ENCODE measurements at regions not wholly inside any gene's neighbourhood (a gene's known extent, or its start where the extent isn't known, plus 50 kb on each side); places are given as distances from the start of the nearest gene placed in this dataset.

- no peaks in the 10 kb centered on the region for H4K20me1 ChIP-seq (ENCODE audit: insufficient read depth)
- no TSS peak for BruUV-seq (replicated peaks)
- no peak for DNase-seq (ENCODE audit: low read depth, low spot score)
- H3K4me1 ChIP-seq (ENCODE audit: control insufficient read depth in 1 of 2, insufficient read depth in 2 of 2, low read length in 2 of 2) = no peaks in the 10 kb centered on the region
- no peaks in the 10 kb centered on the region for H3K9me2 ChIP-seq (ENCODE audit: insufficient read depth)
- H3K4me3 ChIP-seq (replicated peaks in 1 of 2; ENCODE audit: low read depth in 1 of 2, low read length in 2 of 2) = no peak overlapping the region
- peaks cover 6 to 19% of the 10 kb centered on the region in 2 experiments; a peak in 2 of 4 replicates for H3K9me3 ChIP-seq (ENCODE audit: control insufficient read depth in 1 of 2, insufficient read depth in 1 of 2, low read depth in 1 of 2, low read length in 2 of 2)
- no peak overlapping the region for H3K27ac ChIP-seq (ENCODE audit: low read depth, low read length)
- TF ChIP-seq JUND (IDR thresholded peaks at IDR 0.05) (no peak), FOSL1 (IDR thresholded peaks at IDR 0.05; ENCODE audit: low read depth) (no peak), EZH2phosphoT487 (IDR thresholded peaks at IDR 0.05; ENCODE audit: borderline replicate concordance) (no peak), ZNF274 (IDR thresholded peaks at IDR 0.05; ENCODE audit: low read depth, low read length) (no peak), MAX (IDR thresholded peaks at IDR 0.05) (no peak), ATF3 (IDR thresholded peaks at IDR 0.05) (no peak), SIN3A (IDR thresholded peaks at IDR 0.05; ENCODE audit: low read depth) (no peak), ZBTB33 (IDR thresholded peaks at IDR 0.05; ENCODE audit: extremely low read depth, insufficient replicate concordance, low read length) (no peak), POLR2A (IDR thresholded peaks at IDR 0.05; ENCODE audit: borderline replicate concordance, extremely low read depth, insufficient read depth, insufficient read length) (no peak), CBX3 (IDR thresholded peaks at IDR 0.05; ENCODE audit: low read depth) (no peak), ELF1 (IDR thresholded peaks at IDR 0.05; ENCODE audit: borderline replicate concordance, low read depth) (no peak), POLR2AphosphoS5 (IDR thresholded peaks at IDR 0.05; ENCODE audit: low read depth, low read length) (no peak), RAD21 (IDR thresholded peaks at IDR 0.05; ENCODE audit: low read depth) (no peak), TCF7L2 (IDR thresholded peaks at IDR 0.05; ENCODE audit: borderline replicate concordance, extremely low read depth, insufficient read depth, insufficient read length) (no peak)
- no peaks in the 10 kb centered on the region for H3K79me2 ChIP-seq (ENCODE audit: insufficient read depth, low read length)
- intact Hi-C loops (cut with micrococcal nuclease) = no loop called here
- ATAC-seq = no peak
- no peak overlapping the region for H3K4me2 ChIP-seq (ENCODE audit: low read length)
- no peaks in the 10 kb centered on the region for H3K27me3 ChIP-seq (ENCODE audit: insufficient read depth, low read length)
- RAD21 ChIA-PET (ENCODE audit: low non-redundant PET in 1 of 2, low total read pairs in 2 of 2, uncharacterized antibody in 2 of 2, unreplicated experiment in 2 of 2) = no interaction called here
- POLR2A ChIA-PET = no interaction called here
- no peaks in the 10 kb centered on the region for H3K36me3 ChIP-seq (ENCODE audit: control insufficient read depth in 1 of 2, insufficient read depth in 2 of 2, low read length in 2 of 2)
- CTCF ChIA-PET = no interaction called here
- H3K9ac ChIP-seq (ENCODE audit: low read length) = no peak overlapping the region
- H2AFZ ChIP-seq (ENCODE audit: low read depth, low read length, poor library complexity, severe bottlenecking) = no peak overlapping the region
Observed at GRCh38 chr5:8824371-8824770, 721.5 kb downstream of the SEMA5A start.
